ENCODE measurements at regions not wholly inside any gene's neighbourhood (a gene's known extent, or its start where the extent isn't known, plus 50 kb on each side); places are given as distances from the start of the nearest gene placed in this dataset.
"Not testable (repeated sequence)": the region's sequence is repeated elsewhere in the genome, so short reads cannot be mapped to it uniquely, and the experiment has no call there.

GRCh38 chr12:61521258-61521657, 738.9 kb upstream of the USP15 start:
- FAIRE-seq (no peak), DNase-seq (ENCODE audit: insufficient read length, low spot score) (no peak)

GRCh38 chr12:61523276-61523992, 736.8 kb upstream of the USP15 start:
- no peak for FAIRE-seq

GRCh38 chr12:61524851-61525250, 735.4 kb upstream of the USP15 start:
- no peak for FAIRE-seq

More at GRCh38 chr12:61523276-61523992, 736.8 kb upstream of the USP15 start:
- DNase-seq (ENCODE audit: insufficient read length, low spot score) = no peak

GRCh38 chr12:61525331-61525730, 734.9 kb upstream of the USP15 start:
- FAIRE-seq (no peak), DNase-seq (ENCODE audit: insufficient read length, low spot score) (no peak)

More at GRCh38 chr12:61524851-61525250, 735.4 kb upstream of the USP15 start:
- DNase-seq (ENCODE audit: insufficient read length, low spot score) = no peak

GRCh38 chr12:61530456-61530855, 729.7 kb upstream of the USP15 start:
- DNase-seq (ENCODE audit: insufficient read length, low spot score) (no peak), FAIRE-seq (no peak)

- no peak for FAIRE-seq
- DNase-seq (ENCODE audit: insufficient read length, low spot score) = no peak
Measured at GRCh38 chr12:61531195-61531594, 729.0 kb upstream of the USP15 start.

- DNase-seq (ENCODE audit: insufficient read length, low spot score) (no peak), FAIRE-seq (no peak)
Measured at GRCh38 chr12:61536117-61536516, 724.1 kb upstream of the USP15 start.

GRCh38 chr12:61536525-61536924, 723.7 kb upstream of the USP15 start:
- no peak for FAIRE-seq
- DNase-seq (ENCODE audit: insufficient read length, low spot score) = no peak

- DNase-seq (ENCODE audit: insufficient read length, low spot score) (no peak), FAIRE-seq (no peak)
Measured at GRCh38 chr12:61538951-61539350, 721.3 kb upstream of the USP15 start.

GRCh38 chr12:61542551-61542950, 717.7 kb upstream of the USP15 start:
- DNase-seq (ENCODE audit: insufficient read length, low spot score) (no peak), FAIRE-seq (no peak)

- FAIRE-seq = no peak
- DNase-seq (ENCODE audit: insufficient read length, low spot score) = no peak
Measured at GRCh38 chr12:61546296-61546695, 713.9 kb upstream of the USP15 start.

GRCh38 chr12:61553091-61553490, 707.1 kb upstream of the USP15 start:
- no peak for DNase-seq (ENCODE audit: insufficient read length, low spot score)
- FAIRE-seq = no peak

GRCh38 chr12:61554268-61555008, 705.8 kb upstream of the USP15 start:
- FAIRE-seq (no peak), DNase-seq (ENCODE audit: insufficient read length, low spot score) (no peak)

GRCh38 chr12:61563665-61564450, 696.3 kb upstream of the USP15 start:
- no peak for DNase-seq (ENCODE audit: insufficient read length, low spot score)
- no peak for FAIRE-seq

GRCh38 chr12:61564466-61564865, 695.7 kb upstream of the USP15 start:
- FAIRE-seq (no peak), DNase-seq (ENCODE audit: insufficient read length, low spot score) (no peak)

GRCh38 chr12:61566183-61566582, 694.0 kb upstream of the USP15 start:
- DNase-seq (ENCODE audit: insufficient read length, low spot score) (no peak), FAIRE-seq (no peak)

- no peak for FAIRE-seq
- DNase-seq (ENCODE audit: insufficient read length, low spot score) = no peak
Measured at GRCh38 chr12:61574339-61574738, 685.9 kb upstream of the USP15 start.

GRCh38 chr12:61584943-61585342, 675.3 kb upstream of the USP15 start:
- FAIRE-seq = no peak

GRCh38 chr12:61590864-61591263, 669.3 kb upstream of the USP15 start:
- not testable (repeated sequence) for FAIRE-seq; DNase-seq (ENCODE audit: insufficient read length, low spot score)

More at GRCh38 chr12:61584943-61585342, 675.3 kb upstream of the USP15 start:
- DNase-seq (ENCODE audit: insufficient read length, low spot score) = no peak

- no peak for DNase-seq (ENCODE audit: insufficient read length, low spot score)
- no peak for FAIRE-seq
Measured at GRCh38 chr12:61610143-61610542, 650.1 kb upstream of the USP15 start.

- FAIRE-seq (no peak), DNase-seq (ENCODE audit: insufficient read length, low spot score) (no peak)
Measured at GRCh38 chr12:61629702-61630101, 630.5 kb upstream of the USP15 start.
